Fibroblast of skin of scalp (primary cell): ENCODE measurements at regions not wholly inside any gene's neighbourhood (a gene's known extent, or its start where the extent isn't known, plus 50 kb on each side); places are given as distances from the start of the nearest gene placed in this dataset.

Experiments
- DNase-seq: peaks from one replicate; pipeline ENCODE4 v3.0.0-alpha.2; 2013

- DNase-seq, result no peak
Observed at GRCh38 chr2:220178991-220179695, 551.7 kb downstream of the SLC4A3 start.

GRCh38 chr2:220181165-220181564, 553.7 kb downstream of the SLC4A3 start:
- DNase-seq, result no peak

GRCh38 chr2:220182790-220183189, 555.4 kb downstream of the SLC4A3 start:
- no peak for DNase-seq

GRCh38 chr2:220185766-220186305, 558.4 kb downstream of the SLC4A3 start:
- DNase-seq, result no peak

GRCh38 chr2:220188031-220188430, 560.6 kb downstream of the SLC4A3 start:
- peak; percentile 53 for DNase-seq

- DNase-seq, result no peak
Observed at GRCh38 chr2:220191031-220191430, 563.6 kb downstream of the SLC4A3 start.

- DNase-seq, result no peak
Observed at GRCh38 chr2:220191737-220192136, 564.3 kb downstream of the SLC4A3 start.

GRCh38 chr2:220192994-220193753, 565.7 kb downstream of the SLC4A3 start:
- DNase-seq, result no peak

- peak; percentile 7 for DNase-seq
Observed at GRCh38 chr2:220194630-220195584, 567.5 kb downstream of the SLC4A3 start.

GRCh38 chr2:220198896-220199295, 571.5 kb downstream of the SLC4A3 start:
- peak; percentile 79 for DNase-seq

GRCh38 chr2:220202066-220202465, 574.6 kb downstream of the SLC4A3 start:
- DNase-seq, result no peak

- no peak for DNase-seq
Observed at GRCh38 chr2:220209093-220209492, 581.7 kb downstream of the SLC4A3 start.

- DNase-seq, result no peak
Observed at GRCh38 chr2:220209751-220210150, 582.3 kb downstream of the SLC4A3 start.

- no peak for DNase-seq
Observed at GRCh38 chr2:220212296-220213080, 585.1 kb downstream of the SLC4A3 start.

GRCh38 chr2:220215785-220216184, 588.4 kb downstream of the SLC4A3 start:
- no peak for DNase-seq

GRCh38 chr2:220219371-220219770, 591.9 kb downstream of the SLC4A3 start:
- DNase-seq, result no peak

GRCh38 chr2:220220009-220220408, 592.6 kb downstream of the SLC4A3 start:
- no peak for DNase-seq

GRCh38 chr2:220221992-220222391, 594.6 kb downstream of the SLC4A3 start:
- DNase-seq, result no peak

GRCh38 chr2:220224691-220225543, 597.5 kb downstream of the SLC4A3 start:
- peak; percentile 81 for DNase-seq

GRCh38 chr2:220226076-220226475, 598.6 kb downstream of the SLC4A3 start:
- DNase-seq, result no peak

- no peak for DNase-seq
Observed at GRCh38 chr2:220226546-220226945, 599.1 kb downstream of the SLC4A3 start.
